ENCODE measurements at regions not wholly inside any gene's neighbourhood (a gene's known extent, or its start where the extent isn't known, plus 50 kb on each side); places are given as distances from the start of the nearest gene placed in this dataset.

- 0 out of 2 replicates have a peak, but pooled peaks cover 4% of the 10 kb centered on the region for H3F3A ChIP-seq (ENCODE audit: insufficient read depth)
- in situ Hi-C loops (cut with MboI): no loop called here
- no peaks in the 10 kb centered on the region for H3K79me2 ChIP-seq (ENCODE audit: insufficient read depth)
- H2AFZ ChIP-seq: no peak overlapping the region
- H3K4me1 ChIP-seq (ENCODE audit: insufficient read depth): peaks cover 4% of the 10 kb centered on the region; the same call in 1 of the 2 replicates
- no peak overlapping the region for H3K4me2 ChIP-seq (ENCODE audit: unreplicated experiment)
- H3K9me3 ChIP-seq (ENCODE audit: low read depth): no peaks in the 10 kb centered on the region
- H3K36me3 ChIP-seq (ENCODE audit: low read depth): no peaks in the 10 kb centered on the region
- peak; percentile 14 for DNase-seq
- no peaks in the 10 kb centered on the region for H4K20me1 ChIP-seq (ENCODE audit: insufficient read depth)
- no peaks in the 10 kb centered on the region for H3K9me2 ChIP-seq (ENCODE audit: insufficient read depth)
- no peak for TF ChIP-seq EZH2phosphoT487 (IDR thresholded peaks at IDR 0.05; ENCODE audit: insufficient read depth, low read depth)
- no peak for TF ChIP-seq EZH2 (IDR thresholded peaks at IDR 0.05; ENCODE audit: insufficient read depth, poor library complexity, severe bottlenecking)
- no peak overlapping the region for H3K27ac ChIP-seq
- H3K9ac ChIP-seq: no peak overlapping the region
- no peaks in the 10 kb centered on the region; the same call in 1 of the 2 replicates for H3K27me3 ChIP-seq (replicated peaks; ENCODE audit: insufficient read depth)
- H3K4me3 ChIP-seq: no peak overlapping the region
- 31 to 33% methylated on average over 5 of the region's 5 CpGs for WGBS, 2 experiments (ENCODE audit: low coverage in 1 of 2, low lambda C conversion rate in 2 of 2, missing lambda C conversion rate in 2 of 2)
Observed at GRCh38 chr10:91032611-91033206, 111.8 kb upstream of the ANKRD1 start.

- no peak for DNase-seq
- H3K4me2 ChIP-seq (ENCODE audit: unreplicated experiment): no peak overlapping the region
- H3K9me2 ChIP-seq (ENCODE audit: insufficient read depth): no peaks in the 10 kb centered on the region
- 0 out of 2 replicates have a peak, but pooled peaks cover 4% of the 10 kb centered on the region for H3F3A ChIP-seq (ENCODE audit: insufficient read depth)
- no peak overlapping the region for H3K9ac ChIP-seq
- H3K36me3 ChIP-seq (ENCODE audit: low read depth): no peaks in the 10 kb centered on the region
- WGBS, 2 experiments (ENCODE audit: low coverage in 1 of 2, low lambda C conversion rate in 2 of 2, missing lambda C conversion rate in 2 of 2): 76 to 80% methylated on average over 6 of the region's 6 CpGs
- no peaks in the 10 kb centered on the region for H3K79me2 ChIP-seq (ENCODE audit: insufficient read depth)
- no peaks in the 10 kb centered on the region for H4K20me1 ChIP-seq (ENCODE audit: insufficient read depth)
- H3K4me3 ChIP-seq: no peak overlapping the region
- no peak for TF ChIP-seq EZH2 (IDR thresholded peaks at IDR 0.05; ENCODE audit: insufficient read depth, poor library complexity, severe bottlenecking)
- TF ChIP-seq EZH2phosphoT487 (IDR thresholded peaks at IDR 0.05; ENCODE audit: insufficient read depth, low read depth): no peak
- in situ Hi-C loops (cut with MboI): no loop called here
- H3K4me1 ChIP-seq (ENCODE audit: insufficient read depth): peaks cover 4% of the 10 kb centered on the region; the same call in 1 of the 2 replicates
- no peaks in the 10 kb centered on the region for H3K9me3 ChIP-seq (ENCODE audit: low read depth)
- H3K27ac ChIP-seq: no peak overlapping the region
- H3K27me3 ChIP-seq (replicated peaks; ENCODE audit: insufficient read depth): no peaks in the 10 kb centered on the region; the same call in 1 of the 2 replicates
- no peak overlapping the region for H2AFZ ChIP-seq
Observed at GRCh38 chr10:91033324-91033950, 112.5 kb upstream of the ANKRD1 start.

- Histone ChIP-seq H2AFZ (no peak overlapping the region), H3K27ac (no peak overlapping the region), H3K9ac (no peak overlapping the region), H3K4me3 (no peak overlapping the region), H3K9me3 (ENCODE audit: low read depth) (no peaks in the 10 kb centered on the region), H3K79me2 (ENCODE audit: insufficient read depth) (no peaks in the 10 kb centered on the region), H3K27me3 (replicated peaks; ENCODE audit: insufficient read depth) (no peaks in the 10 kb centered on the region; the same call in 1 of the 2 replicates), H3K9me2 (ENCODE audit: insufficient read depth) (no peaks in the 10 kb centered on the region), H4K20me1 (ENCODE audit: insufficient read depth) (no peaks in the 10 kb centered on the region), H3K4me2 (ENCODE audit: unreplicated experiment) (no peak overlapping the region), H3F3A (ENCODE audit: insufficient read depth) (0 out of 2 replicates have a peak, but pooled peaks cover 4% of the 10 kb centered on the region), H3K36me3 (ENCODE audit: low read depth) (no peaks in the 10 kb centered on the region), H3K4me1 (ENCODE audit: insufficient read depth) (peaks cover 4% of the 10 kb centered on the region; the same call in 1 of the 2 replicates)
- WGBS, 2 experiments (ENCODE audit: low coverage in 1 of 2, low lambda C conversion rate in 2 of 2, missing lambda C conversion rate in 2 of 2): 77 to 78% methylated on average over 3 of the region's 3 CpGs
- in situ Hi-C loops (cut with MboI): no loop called here
- TF ChIP-seq EZH2 (IDR thresholded peaks at IDR 0.05; ENCODE audit: insufficient read depth, poor library complexity, severe bottlenecking) (no peak), EZH2phosphoT487 (IDR thresholded peaks at IDR 0.05; ENCODE audit: insufficient read depth, low read depth) (no peak)
- DNase-seq: no peak
Observed at GRCh38 chr10:91034042-91034441, 113.2 kb upstream of the ANKRD1 start.

- no peak overlapping the region for H2AFZ ChIP-seq
- WGBS, 2 experiments (ENCODE audit: low coverage in 1 of 2, low lambda C conversion rate in 2 of 2, missing lambda C conversion rate in 2 of 2): 37 to 39% methylated on average over 9 of the region's 9 CpGs
- no peak overlapping the region for H3K4me2 ChIP-seq (ENCODE audit: unreplicated experiment)
Observed at GRCh38 chr10:91034494-91035159, 113.7 kb upstream of the ANKRD1 start.

More at GRCh38 chr10:91034494-91035159, 113.7 kb upstream of the ANKRD1 start:
- in situ Hi-C loops (cut with MboI): no loop called here
- Histone ChIP-seq H3K9ac (no peak overlapping the region), H3K4me3 (no peak overlapping the region), H3K27me3 (replicated peaks; ENCODE audit: insufficient read depth) (no peaks in the 10 kb centered on the region; the same call in 1 of the 2 replicates), H3K79me2 (ENCODE audit: insufficient read depth) (no peaks in the 10 kb centered on the region), H3K9me3 (ENCODE audit: low read depth) (no peaks in the 10 kb centered on the region), H3K4me1 (ENCODE audit: insufficient read depth) (peaks cover 4% of the 10 kb centered on the region; the same call in 1 of the 2 replicates), H3K27ac (no peak overlapping the region), H3F3A (ENCODE audit: insufficient read depth) (0 out of 2 replicates have a peak, but pooled peaks cover 4% of the 10 kb centered on the region), H4K20me1 (ENCODE audit: insufficient read depth) (no peaks in the 10 kb centered on the region), H3K9me2 (ENCODE audit: insufficient read depth) (no peaks in the 10 kb centered on the region), H3K36me3 (ENCODE audit: low read depth) (no peaks in the 10 kb centered on the region)
- no peak for TF ChIP-seq EZH2 (IDR thresholded peaks at IDR 0.05; ENCODE audit: insufficient read depth, poor library complexity, severe bottlenecking)
- TF ChIP-seq EZH2phosphoT487 (IDR thresholded peaks at IDR 0.05; ENCODE audit: insufficient read depth, low read depth): no peak
- peak; percentile 44 for DNase-seq
